ENCODE measurements at regions not wholly inside any gene's neighbourhood (a gene's known extent, or its start where the extent isn't known, plus 50 kb on each side); places are given as distances from the start of the nearest gene placed in this dataset.

DNA sequence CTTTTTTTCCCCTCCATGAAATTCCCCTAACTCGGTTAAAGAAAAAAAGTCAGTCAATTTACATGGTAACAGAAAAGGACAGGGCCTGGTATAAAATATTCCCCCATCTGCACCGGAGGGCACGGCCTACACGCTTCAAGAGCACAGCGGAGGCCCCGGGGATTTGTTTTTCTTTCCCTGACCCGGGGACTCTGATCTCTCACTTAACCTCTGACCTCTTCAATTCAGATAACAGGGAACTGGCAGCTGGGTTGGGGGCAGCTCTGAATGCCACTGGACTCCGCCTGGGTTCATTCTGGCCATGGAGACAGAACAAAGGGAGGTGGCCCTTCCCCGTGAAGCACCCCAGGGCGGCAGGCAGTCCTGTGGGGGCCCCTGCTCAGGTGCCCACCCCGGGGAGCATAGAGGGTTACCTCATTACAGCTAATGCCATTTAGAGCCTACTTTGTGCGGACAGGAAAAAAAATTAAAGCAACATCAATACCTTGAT lies 257.5 kb downstream of the SHQ1 start:
- TF ChIP-seq, protein P1, sequence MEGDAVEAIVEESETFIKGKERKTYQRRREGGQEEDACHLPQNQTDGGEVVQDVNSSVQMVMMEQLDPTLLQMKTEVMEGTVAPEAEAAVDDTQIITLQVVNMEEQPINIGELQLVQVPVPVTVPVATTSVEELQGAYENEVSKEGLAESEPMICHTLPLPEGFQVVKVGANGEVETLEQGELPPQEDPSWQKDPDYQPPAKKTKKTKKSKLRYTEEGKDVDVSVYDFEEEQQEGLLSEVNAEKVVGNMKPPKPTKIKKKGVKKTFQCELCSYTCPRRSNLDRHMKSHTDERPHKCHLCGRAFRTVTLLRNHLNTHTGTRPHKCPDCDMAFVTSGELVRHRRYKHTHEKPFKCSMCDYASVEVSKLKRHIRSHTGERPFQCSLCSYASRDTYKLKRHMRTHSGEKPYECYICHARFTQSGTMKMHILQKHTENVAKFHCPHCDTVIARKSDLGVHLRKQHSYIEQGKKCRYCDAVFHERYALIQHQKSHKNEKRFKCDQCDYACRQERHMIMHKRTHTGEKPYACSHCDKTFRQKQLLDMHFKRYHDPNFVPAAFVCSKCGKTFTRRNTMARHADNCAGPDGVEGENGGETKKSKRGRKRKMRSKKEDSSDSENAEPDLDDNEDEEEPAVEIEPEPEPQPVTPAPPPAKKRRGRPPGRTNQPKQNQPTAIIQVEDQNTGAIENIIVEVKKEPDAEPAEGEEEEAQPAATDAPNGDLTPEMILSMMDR (IDR thresholded peaks at IDR 0.05) = no peak
- TF ChIP-seq ZFX (IDR thresholded peaks at IDR 0.05; ENCODE audit: borderline replicate concordance) = no peak
